ENCODE measurements at regions not wholly inside any gene's neighbourhood (a gene's known extent, or its start where the extent isn't known, plus 50 kb on each side); places are given as distances from the start of the nearest gene placed in this dataset.
"Not testable (repeated sequence)": the region's sequence is repeated elsewhere in the genome, so short reads cannot be mapped to it uniquely, and the experiment has no call there.

- peak; percentile 44 for DNase-seq (ENCODE audit: low spot score)
Observed at GRCh38 chr3:4071481-4072184, 231.5 kb upstream of the SETMAR start.

- not testable (repeated sequence) for DNase-seq (ENCODE audit: low spot score)
Observed at GRCh38 chr3:4077278-4077677, 225.9 kb upstream of the SETMAR start.

DNA sequence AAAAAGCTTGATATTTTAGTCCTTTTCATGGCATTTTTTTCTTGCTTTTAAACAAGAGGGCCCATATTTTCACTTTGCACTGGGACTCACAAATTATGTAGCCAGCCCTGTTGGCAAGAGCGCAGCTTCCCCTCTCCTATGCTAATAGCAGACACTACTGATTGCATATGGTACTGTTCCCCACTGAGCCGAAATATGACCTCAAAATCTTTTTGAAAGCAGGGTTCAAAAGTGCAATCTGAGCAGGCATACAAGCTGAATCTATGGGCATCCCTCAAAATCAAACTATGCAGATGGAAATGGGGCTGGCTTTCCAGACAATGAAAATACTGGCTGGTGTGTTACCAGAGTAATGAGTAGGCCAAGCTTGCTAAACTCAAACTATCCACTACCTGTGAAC lies 225.2 kb upstream of the SETMAR start:
- no peak for DNase-seq (ENCODE audit: low spot score)

GRCh38 chr3:4078903-4079302 lies 224.3 kb upstream of the SETMAR start:
- no peak for DNase-seq (ENCODE audit: low spot score)

GRCh38 chr3:4079339-4080195 lies 223.6 kb upstream of the SETMAR start:
- DNase-seq (ENCODE audit: low spot score), result no peak

DNA sequence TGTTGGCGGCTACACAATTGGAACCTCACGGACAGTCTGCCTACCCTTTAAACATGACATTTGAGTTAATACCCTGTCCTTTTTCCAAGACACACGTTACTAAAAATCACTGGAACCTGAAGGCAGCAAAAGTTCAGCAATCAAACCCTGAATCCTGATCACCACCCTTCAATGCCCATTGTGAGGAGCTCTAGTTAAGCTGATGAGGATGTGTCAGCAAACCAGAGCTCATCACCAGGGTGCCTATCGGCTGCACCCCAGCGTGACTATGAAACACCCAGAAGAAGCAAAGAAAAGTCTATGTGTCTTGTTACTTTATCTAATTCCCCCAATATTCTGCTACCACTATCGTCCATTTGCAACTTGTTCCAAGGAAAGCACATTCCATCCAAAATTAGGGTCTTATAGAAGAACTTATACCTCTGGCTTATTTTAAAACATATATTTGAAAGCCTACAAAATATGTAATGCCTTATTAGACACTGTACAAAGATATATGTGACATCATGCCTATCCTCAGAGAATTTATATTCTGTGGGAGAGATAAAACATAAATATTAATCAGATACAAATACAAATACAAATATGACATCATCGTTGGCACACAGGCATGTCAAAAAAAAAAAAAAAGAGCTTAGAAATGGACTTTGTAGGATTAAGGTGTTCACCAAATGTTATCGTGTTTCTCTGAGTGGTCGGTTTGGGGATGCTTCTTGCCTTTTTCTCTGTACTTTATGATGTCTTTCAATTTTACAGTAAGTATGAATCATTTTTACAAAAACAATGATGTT lies 219.7 kb upstream of the SETMAR start:
- DNase-seq (ENCODE audit: low spot score), result no peak

DNA sequence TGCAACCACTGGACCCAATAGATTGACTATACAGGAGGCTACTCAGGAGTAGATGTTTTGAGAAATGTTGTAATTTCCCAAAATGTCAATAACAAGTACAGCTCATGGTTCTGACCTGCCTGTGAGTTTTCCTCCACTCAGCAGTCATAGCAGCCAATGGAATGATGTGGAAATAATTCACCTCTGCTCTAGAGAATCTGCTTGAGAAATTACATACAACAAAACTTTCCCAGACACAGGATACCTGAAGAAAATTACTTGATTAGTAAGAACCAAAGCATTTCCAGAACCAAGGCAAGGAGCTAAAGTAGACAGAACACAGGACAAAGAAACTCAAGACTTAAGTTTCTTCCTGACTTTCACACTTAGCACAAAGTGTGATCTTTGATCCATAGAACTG lies 218.9 kb upstream of the SETMAR start:
- DNase-seq (ENCODE audit: low spot score), result no peak

GRCh38 chr3:4086662-4087061 lies 216.5 kb upstream of the SETMAR start:
- DNase-seq (ENCODE audit: low spot score), result not testable (repeated sequence)

- DNase-seq (ENCODE audit: low spot score), result no peak
Observed at GRCh38 chr3:4091786-4092185, 211.4 kb upstream of the SETMAR start.

- no peak for DNase-seq (ENCODE audit: low spot score)
Observed at GRCh38 chr3:4097801-4098200, 205.4 kb upstream of the SETMAR start.

GRCh38 chr3:4099607-4100006 lies 203.6 kb upstream of the SETMAR start:
- DNase-seq (ENCODE audit: low spot score), result no peak

- DNase-seq (ENCODE audit: low spot score), result no peak
Observed at GRCh38 chr3:4107430-4107829, 195.7 kb upstream of the SETMAR start.

- no peak for DNase-seq (ENCODE audit: low spot score)
Observed at GRCh38 chr3:4113811-4114522, 189.2 kb upstream of the SETMAR start.

- DNase-seq (ENCODE audit: low spot score), result no peak
Observed at GRCh38 chr3:4119119-4119518, 184.1 kb upstream of the SETMAR start.

- no peak for DNase-seq (ENCODE audit: low spot score)
Observed at GRCh38 chr3:4125576-4125975, 177.6 kb upstream of the SETMAR start.

GRCh38 chr3:4138150-4138785 lies 164.9 kb upstream of the SETMAR start:
- DNase-seq (ENCODE audit: low spot score), result no peak

- no peak for DNase-seq (ENCODE audit: low spot score)
Observed at GRCh38 chr3:4138786-4139431, 164.3 kb upstream of the SETMAR start.

DNA sequence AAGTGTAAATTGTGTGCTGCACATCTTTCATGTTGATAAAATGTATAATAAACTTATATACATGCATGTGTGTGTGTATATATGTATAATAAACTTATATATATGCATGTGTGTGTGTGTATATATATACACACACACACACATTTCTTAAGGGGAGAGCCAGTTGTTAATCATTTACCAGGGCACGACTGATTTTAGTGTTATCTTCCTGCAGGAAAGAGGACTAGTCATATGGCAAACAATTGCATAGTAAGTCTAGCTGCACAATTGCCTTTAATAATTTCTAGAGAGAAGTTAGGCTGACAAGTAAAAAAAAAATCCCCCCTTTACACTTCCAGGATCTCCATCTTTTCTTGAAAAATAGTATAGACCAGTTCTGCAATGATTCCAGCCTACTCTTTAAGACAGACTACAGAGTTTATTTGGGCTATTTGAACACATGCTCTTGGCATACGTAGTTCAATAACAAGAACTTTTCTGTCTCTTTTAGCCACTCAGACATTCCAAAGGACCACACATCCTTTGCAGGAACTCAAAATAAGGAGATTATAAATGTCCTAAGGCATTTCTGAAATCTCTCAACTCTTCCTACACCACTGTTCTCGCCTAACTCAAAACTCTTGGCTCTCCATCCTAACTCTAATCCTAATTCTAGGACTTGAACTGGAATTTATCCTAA lies 163.6 kb upstream of the SETMAR start:
- no peak for DNase-seq (ENCODE audit: low spot score)

DNA sequence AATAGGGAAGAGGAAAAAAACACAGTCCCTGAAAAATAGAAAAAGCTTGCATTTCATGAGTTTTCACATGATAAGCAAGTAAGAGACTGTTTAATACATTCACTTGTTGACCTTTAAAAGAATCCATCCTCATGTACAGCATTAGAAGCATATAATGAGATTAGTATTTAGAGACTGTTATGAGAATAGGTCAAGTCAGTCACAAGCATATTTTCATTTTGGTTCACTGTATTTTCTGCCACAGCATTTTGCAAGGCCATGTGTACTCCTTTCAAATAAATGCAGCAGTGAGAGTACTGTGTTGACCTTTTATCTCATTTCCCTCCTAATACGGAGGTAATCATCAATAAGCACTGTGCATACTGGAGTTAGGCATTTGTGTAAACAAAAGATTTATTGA lies 162.2 kb upstream of the SETMAR start:
- no peak for DNase-seq (ENCODE audit: low spot score)

DNA sequence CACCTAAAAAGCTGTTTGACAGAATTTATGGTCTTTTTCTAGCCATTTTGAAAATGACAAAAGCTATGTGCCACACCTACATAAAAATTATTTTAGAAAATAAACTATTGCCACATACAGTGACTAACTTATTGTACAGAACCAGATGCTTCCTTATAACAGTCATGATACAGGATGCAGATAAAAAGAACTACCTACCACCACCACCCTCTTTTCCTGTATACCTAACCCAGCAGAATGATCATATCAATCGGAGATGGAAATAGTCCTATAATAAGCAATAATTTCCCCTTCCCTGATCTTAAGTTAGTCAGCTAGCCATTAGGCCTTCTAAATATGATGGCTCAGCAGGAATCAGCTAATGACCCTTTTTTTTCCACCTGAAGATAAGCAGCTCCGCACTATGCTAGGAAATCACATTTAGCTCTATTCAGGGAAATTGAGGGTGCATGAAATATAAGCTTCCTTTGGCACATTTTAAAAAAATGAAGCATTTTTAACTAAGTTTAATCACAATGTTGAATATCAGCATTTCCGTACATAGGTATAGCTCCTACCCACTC lies 155.5 kb upstream of the SETMAR start:
- DNase-seq (ENCODE audit: low spot score), result no peak

All from H4 (cell line).